ENCODE measurements at regions not wholly inside any gene's neighbourhood (a gene's known extent, or its start where the extent isn't known, plus 50 kb on each side); places are given as distances from the start of the nearest gene placed in this dataset.

DNA sequence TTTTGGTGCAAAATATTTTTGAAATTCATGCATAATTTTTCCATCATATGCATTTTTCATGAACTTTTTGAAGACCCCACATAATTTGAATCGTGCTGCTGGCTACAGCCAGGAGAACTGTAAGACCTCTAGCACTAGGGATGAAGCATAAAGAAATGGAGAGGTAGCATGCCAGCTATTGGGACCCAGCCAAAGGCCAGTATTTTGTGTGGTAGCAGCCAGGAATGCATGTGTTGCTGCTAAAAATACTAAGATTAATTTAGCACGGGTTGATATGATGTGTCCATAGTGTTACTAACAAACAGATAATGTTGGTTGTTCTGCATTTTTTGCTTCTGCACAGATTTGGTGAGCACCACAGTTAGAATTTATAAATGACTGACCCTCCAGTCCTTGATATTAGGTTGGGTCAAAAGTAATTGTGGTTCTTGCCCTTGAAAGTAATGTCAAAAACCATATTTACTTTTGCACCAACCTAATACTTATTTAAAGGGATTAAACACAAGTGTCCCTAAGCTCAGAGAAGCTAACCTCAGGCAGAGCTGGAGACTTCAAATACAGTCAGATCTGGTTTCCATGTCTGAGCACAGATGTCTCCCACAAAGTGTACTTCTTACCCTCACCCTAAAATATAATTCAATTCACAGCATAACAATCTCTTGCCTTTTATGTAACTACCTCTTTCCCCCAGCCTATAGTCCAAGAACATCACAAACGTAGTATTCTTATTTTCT is 54.1 kb upstream of the NPSR1 start:
- no peaks in the 10 kb centered on the region for H3K27me3 ChIP-seq
- no peaks in the 10 kb centered on the region for H3K4me1 ChIP-seq (ENCODE audit: low read depth)
- H3K4me3 ChIP-seq = no peak overlapping the region
- H3K9me3 ChIP-seq (ENCODE audit: low read depth) = no peaks in the 10 kb centered on the region
- no peak for DNase-seq (ENCODE audit: low read depth in 1 of 2, low spot score in 1 of 2)
- TF ChIP-seq, protein P1, sequence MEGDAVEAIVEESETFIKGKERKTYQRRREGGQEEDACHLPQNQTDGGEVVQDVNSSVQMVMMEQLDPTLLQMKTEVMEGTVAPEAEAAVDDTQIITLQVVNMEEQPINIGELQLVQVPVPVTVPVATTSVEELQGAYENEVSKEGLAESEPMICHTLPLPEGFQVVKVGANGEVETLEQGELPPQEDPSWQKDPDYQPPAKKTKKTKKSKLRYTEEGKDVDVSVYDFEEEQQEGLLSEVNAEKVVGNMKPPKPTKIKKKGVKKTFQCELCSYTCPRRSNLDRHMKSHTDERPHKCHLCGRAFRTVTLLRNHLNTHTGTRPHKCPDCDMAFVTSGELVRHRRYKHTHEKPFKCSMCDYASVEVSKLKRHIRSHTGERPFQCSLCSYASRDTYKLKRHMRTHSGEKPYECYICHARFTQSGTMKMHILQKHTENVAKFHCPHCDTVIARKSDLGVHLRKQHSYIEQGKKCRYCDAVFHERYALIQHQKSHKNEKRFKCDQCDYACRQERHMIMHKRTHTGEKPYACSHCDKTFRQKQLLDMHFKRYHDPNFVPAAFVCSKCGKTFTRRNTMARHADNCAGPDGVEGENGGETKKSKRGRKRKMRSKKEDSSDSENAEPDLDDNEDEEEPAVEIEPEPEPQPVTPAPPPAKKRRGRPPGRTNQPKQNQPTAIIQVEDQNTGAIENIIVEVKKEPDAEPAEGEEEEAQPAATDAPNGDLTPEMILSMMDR (IDR thresholded peaks at IDR 0.05; ENCODE audit: low read depth, low read length) = no peak
- H3K36me3 ChIP-seq = no peaks in the 10 kb centered on the region
- no peak overlapping the region for H3K27ac ChIP-seq

Data from cardiac muscle cell (in vitro differentiated cells and primary cell).